Pancreas (tissue), 10 donors: ENCODE measurements at regions not wholly inside any gene's neighbourhood (a gene's known extent, or its start where the extent isn't known, plus 50 kb on each side); places are given as distances from the start of the nearest gene placed in this dataset.
A peak's percentile ranks its signal among the peaks of the same experiment; 100 is the strongest.

ENCODE experiments used
- ATAC-seq, 4 donors: fragments of 200-7000 bp; cut with Tn5 transposase; one replicate each; pipeline versions ENCODE4 v1.8.0 to v1.9.1; 2020; ENCODE audit warnings: mild to moderate bottlenecking in 4 of 4, moderate library complexity in 4 of 4
- DNase-seq, 6 donors: peaks; one replicate each; pipeline ENCODE4 v3.0.0-alpha.2; 2020
- FAIRE-seq: peaks from 2 replicates; lab custom pipeline; 2012; peaks lifted over from hg19 to GRCh38; lab: Jason Lieb, UNC
- H3K27ac ChIP-seq, 4 donors: fragments of 200-600 bp; sonication (generic); 1 replicate in 3 of 4; 2 replicates in 1 of 4; pipeline versions ENCODE4 v1.5.0 to v1.8.0; 2020
- H3K27me3 ChIP-seq, 4 donors: fragments of 200-600 bp; one replicate each; pipeline ENCODE4 v1.8.0; 2021
- H3K36me3 ChIP-seq, 3 donors: fragments of 200-600 bp; sonication (generic) in 1 of 3; one replicate each; pipeline versions ENCODE4 v1.5.0 to v1.8.0; 2020 to 2021
- H3K4me1 ChIP-seq, 3 donors: fragments of 200-600 bp; one replicate each; pipeline ENCODE4 v1.8.0; 2021
- H3K4me3 ChIP-seq, 4 donors: fragments of 200-600 bp; sonication (generic) in 2 of 4; one replicate each; pipeline versions ENCODE4 v1.5.0 to v1.8.0; 2020 to 2021
- H3K9me3 ChIP-seq, 4 donors: fragments of 200-600 bp; one replicate each; pipeline ENCODE4 v1.8.0; 2021
- WGBS, 2 donors: extraction: QIAGEN DNeasy Blood & Tissue Kit; methylation state at CpG; one replicate each; pipeline ENCODE4 v1.1.7; 2013; 5-methylcytosine and 5-hydroxymethylcytosine counted together
- intact Hi-C, 3 donors: fragments of 100-400 bp; cut with DNase I; formaldehyde crosslinking; loops; one replicate each; pipeline versions ENCODE4 v1.11.1 to v1.14.2; 2022
- TF ChIP-seq, protein P1 (sequence below), 4 donors: fragments of 200-600 bp; sonication (generic) in 3 of 4; IDR thresholded peaks; one replicate each; pipeline versions ENCODE4 v1.5.0 to v1.8.0; 2021; ENCODE audit warnings: antibody characterized with exemption in 4 of 4
- donor health status: healthy with polysubstance abuse.
- donor health status: DM: no; HTN: no; CAD: no; lungs with moderate emphysema.
- donor health status: DM: no; HTN: no; CAD: no.
- donor health status: control.
- donor health status: control.
- donor health status: Bipolar disorder and iron deficiency.
- donor health status: DM: yes; HTN: yes; CAD: no.
- donor health status: DM: no; HTN: no; CAD: no.
- donor health status: DM: no; HTN: no; CAD: no.
- donor health status: DM: yes; HTN: yes; CAD: no.

DNA sequence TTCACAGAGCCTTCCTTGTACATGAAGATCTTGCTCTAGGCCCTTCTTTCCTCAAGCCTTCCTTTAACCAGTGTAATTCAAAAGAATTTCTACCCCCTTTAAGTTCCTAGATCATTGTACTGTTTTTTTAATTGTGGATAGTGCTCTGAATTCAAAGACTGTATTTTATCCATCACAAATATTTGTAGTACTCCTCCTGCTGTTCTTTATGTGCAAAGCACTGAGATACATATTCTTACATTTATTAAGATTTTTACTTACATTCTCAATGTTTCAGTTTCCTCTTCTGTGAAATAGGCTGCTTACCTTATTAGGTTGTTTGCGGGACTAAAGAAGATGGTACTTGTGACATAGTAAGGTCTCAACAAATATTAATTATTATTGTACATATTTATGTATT lies 168.8 kb upstream of the PDE4B start:
- WGBS, 2 donors: 93 to 99% methylated on average over 1 of the region's 1 CpG

DNA sequence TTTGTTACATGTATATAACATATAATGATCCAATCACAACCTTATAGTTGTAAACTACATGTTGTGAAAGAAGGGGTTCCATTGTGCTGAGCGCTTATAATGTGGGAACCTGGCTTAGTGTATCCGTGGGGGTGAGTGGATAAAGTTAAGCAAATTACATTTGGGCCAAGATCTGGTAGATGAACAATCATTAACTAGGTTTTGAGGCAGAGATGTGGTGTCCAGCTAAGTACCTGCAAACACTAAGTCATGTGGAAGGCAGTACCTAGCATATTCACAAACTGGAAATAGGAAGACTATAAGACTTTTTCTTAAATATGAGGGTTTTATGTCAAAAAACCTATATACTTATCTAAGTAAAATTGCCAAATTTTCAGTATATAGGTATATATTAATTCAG lies 167.2 kb upstream of the PDE4B start:
- 22 to 24% methylated on average over 2 of the region's 2 CpGs for WGBS, 2 donors
- Histone ChIP-seq H3K36me3 (no peaks in the 10 kb centered on the region), H3K4me3 (no peak overlapping the region), H3K9me3 (no peaks in the 10 kb centered on the region), H3K27ac (no peak overlapping the region), H3K4me1 (peaks cover 0 to 8% (median 0%) of the 10 kb centered on the region in 3 donors), H3K27me3 (no peaks in the 10 kb centered on the region)
- intact Hi-C loops: no loop called here
- FAIRE-seq: no peak
- TF ChIP-seq, protein P1, sequence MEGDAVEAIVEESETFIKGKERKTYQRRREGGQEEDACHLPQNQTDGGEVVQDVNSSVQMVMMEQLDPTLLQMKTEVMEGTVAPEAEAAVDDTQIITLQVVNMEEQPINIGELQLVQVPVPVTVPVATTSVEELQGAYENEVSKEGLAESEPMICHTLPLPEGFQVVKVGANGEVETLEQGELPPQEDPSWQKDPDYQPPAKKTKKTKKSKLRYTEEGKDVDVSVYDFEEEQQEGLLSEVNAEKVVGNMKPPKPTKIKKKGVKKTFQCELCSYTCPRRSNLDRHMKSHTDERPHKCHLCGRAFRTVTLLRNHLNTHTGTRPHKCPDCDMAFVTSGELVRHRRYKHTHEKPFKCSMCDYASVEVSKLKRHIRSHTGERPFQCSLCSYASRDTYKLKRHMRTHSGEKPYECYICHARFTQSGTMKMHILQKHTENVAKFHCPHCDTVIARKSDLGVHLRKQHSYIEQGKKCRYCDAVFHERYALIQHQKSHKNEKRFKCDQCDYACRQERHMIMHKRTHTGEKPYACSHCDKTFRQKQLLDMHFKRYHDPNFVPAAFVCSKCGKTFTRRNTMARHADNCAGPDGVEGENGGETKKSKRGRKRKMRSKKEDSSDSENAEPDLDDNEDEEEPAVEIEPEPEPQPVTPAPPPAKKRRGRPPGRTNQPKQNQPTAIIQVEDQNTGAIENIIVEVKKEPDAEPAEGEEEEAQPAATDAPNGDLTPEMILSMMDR (IDR thresholded peaks at IDR 0.05): no peak
- DNase-seq: no peak
- peak; percentile 40 to 88 (median 66) for ATAC-seq

More for the DNA sequence above, 168.8 kb upstream of the PDE4B start:
- FAIRE-seq (no peak), ATAC-seq (no peak), DNase-seq (no peak)
- Histone ChIP-seq H3K27me3 (no peaks in the 10 kb centered on the region), H3K4me3 (no peak overlapping the region), H3K4me1 (peaks cover 0 to 8% (median 0%) of the 10 kb centered on the region in 3 donors), H3K36me3 (no peaks in the 10 kb centered on the region), H3K27ac (no peak overlapping the region), H3K9me3 (no peaks in the 10 kb centered on the region)
- TF ChIP-seq, protein P1 (IDR thresholded peaks at IDR 0.05): no peak
- intact Hi-C loops: no loop called here

DNA sequence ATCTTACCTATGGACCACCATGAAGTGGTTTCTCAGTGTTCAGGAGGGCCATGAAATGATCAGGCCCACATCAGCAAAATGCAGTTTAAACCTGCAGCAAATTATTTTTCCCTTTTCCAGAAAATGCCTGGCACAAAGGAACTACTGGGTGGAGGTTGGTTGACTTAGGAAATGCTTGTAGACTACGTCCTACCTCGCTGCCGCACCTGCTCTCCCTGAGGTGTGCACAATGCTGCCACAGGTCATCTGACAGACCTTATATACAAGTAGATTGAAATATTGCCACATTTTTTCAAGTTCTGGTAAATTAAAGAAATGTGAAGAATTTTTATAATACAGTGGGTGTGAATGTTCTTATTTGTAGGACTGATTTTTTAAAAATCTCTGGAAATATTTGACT lies 166.7 kb upstream of the PDE4B start:
- peak in 1 of 4 donors; percentile 51 for ATAC-seq
- TF ChIP-seq, protein P1 (IDR thresholded peaks at IDR 0.05): no peak
- Histone ChIP-seq H3K27me3 (no peaks in the 10 kb centered on the region), H3K36me3 (no peaks in the 10 kb centered on the region), H3K9me3 (no peaks in the 10 kb centered on the region), H3K27ac (no peak overlapping the region), H3K4me3 (no peak overlapping the region), H3K4me1 (peaks cover 0 to 8% (median 0%) of the 10 kb centered on the region in 3 donors)
- intact Hi-C loops: no loop called here
- DNase-seq: no peak
- FAIRE-seq: no peak
- 70 to 71% methylated on average over 3 of the region's 3 CpGs for WGBS, 2 donors

DNA sequence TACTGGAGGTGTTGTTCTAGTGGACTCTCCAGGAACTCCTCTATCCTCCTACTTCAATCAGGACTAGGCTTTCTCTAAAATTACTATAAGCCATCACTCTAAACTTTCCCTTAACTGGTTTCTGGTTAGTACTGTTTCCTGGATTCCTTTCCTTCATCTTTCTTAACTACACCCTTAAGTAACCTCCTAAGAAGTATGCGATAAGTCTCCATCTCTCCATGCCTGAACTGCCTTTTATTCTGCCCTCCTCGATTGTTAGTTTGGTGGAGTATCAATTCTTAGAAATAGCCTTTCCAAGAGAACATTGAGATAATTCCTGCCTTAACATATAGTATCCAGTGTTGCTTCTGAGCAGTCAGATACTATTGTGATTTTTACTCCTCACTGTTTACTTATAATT lies 162.9 kb upstream of the PDE4B start:
- Histone ChIP-seq H3K36me3 (no peaks in the 10 kb centered on the region), H3K9me3 (no peaks in the 10 kb centered on the region), H3K4me3 (no peak overlapping the region), H3K27ac (no peak overlapping the region), H3K27me3 (no peaks in the 10 kb centered on the region), H3K4me1 (peaks cover 0 to 8% (median 0%) of the 10 kb centered on the region in 3 donors)
- 89 to 91% methylated on average over 2 of the region's 2 CpGs for WGBS, 2 donors
- ATAC-seq: no peak
- FAIRE-seq: no peak
- TF ChIP-seq, protein P1 (IDR thresholded peaks at IDR 0.05): no peak
- intact Hi-C loops: no loop called here
- DNase-seq: no peak

DNA sequence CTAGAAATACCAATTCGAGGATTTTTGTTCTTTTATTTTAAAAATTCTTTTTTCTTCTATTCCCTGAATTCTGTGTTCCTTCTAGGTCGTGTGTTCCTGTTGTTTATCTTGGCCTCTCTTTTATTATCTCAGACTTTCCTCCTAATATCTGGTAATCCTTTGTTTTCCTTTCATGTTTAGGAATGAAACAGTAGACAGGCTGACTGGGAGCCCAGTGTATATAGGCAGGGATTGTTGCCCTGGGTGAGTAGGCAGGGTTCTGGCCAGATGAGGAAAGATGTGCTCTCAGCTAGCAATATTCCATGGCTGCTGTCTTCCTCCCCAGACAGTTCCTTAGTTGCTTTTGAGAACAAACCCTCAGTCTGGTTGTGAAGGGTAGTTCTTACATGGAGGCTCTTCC lies 161.8 kb upstream of the PDE4B start:
- no peak for ATAC-seq
- intact Hi-C loops: no loop called here
- H3K27ac ChIP-seq: no peak overlapping the region

More for the DNA sequence above, 161.8 kb upstream of the PDE4B start:
- WGBS, 2 donors: 31 to 32% methylated on average over 2 of the region's 2 CpGs
- FAIRE-seq (no peak), DNase-seq (no peak)
- TF ChIP-seq, protein P1 (IDR thresholded peaks at IDR 0.05): no peak
- no peaks in the 10 kb centered on the region for H3K27me3 ChIP-seq
- H3K36me3 ChIP-seq: no peaks in the 10 kb centered on the region
- H3K9me3 ChIP-seq: no peaks in the 10 kb centered on the region
- H3K4me1 ChIP-seq: peaks cover 0 to 1% (median 0%) of the 10 kb centered on the region in 3 donors
- H3K4me3 ChIP-seq: no peak overlapping the region
